HCT116 (cell line): ENCODE measurements at regions not wholly inside any gene's neighbourhood (a gene's known extent, or its start where the extent isn't known, plus 50 kb on each side); places are given as distances from the start of the nearest gene placed in this dataset.

ENCODE experiments used
- POLR2A ChIP-seq: IDR thresholded peaks from 2 replicates; pipeline ENCODE4 v1.7.0; 2011; ENCODE audit warnings: borderline replicate concordance; ENCODE audit not compliant: insufficient read depth, insufficient read length; ENCODE audit errors: extremely low read depth
- POLR2AphosphoS5 ChIP-seq: IDR thresholded peaks from 2 replicates; pipeline ENCODE4 v1.6.1; 2011; ENCODE audit warnings: mild to moderate bottlenecking, low read depth, low read length, moderate library complexity
- SP1 ChIP-seq: IDR thresholded peaks from 2 replicates; pipeline ENCODE4 v1.6.1; 2012; ENCODE audit warnings: low read depth
- TF ChIP-seq, protein P1 (sequence below), 3 experiments: fragments of 200-600 bp in 1 of 3; sonication (generic) in 1 of 3; IDR thresholded peaks in 2 of 3; conservative IDR thresholded peaks in 1 of 3; 2 replicates each; pipeline ENCODE4 v1.5.1; 2012 to 2017; ENCODE audit warnings: low read depth in 2 of 3, low read length in 2 of 3, antibody characterized with exemption in 1 of 3, borderline replicate concordance in 1 of 3, control low read depth in 1 of 3, mild to moderate bottlenecking in 1 of 3, mixed read lengths in 1 of 3, mixed run types in 1 of 3, moderate library complexity in 1 of 3; ENCODE audit not compliant: insufficient read depth in 1 of 3

DNA sequence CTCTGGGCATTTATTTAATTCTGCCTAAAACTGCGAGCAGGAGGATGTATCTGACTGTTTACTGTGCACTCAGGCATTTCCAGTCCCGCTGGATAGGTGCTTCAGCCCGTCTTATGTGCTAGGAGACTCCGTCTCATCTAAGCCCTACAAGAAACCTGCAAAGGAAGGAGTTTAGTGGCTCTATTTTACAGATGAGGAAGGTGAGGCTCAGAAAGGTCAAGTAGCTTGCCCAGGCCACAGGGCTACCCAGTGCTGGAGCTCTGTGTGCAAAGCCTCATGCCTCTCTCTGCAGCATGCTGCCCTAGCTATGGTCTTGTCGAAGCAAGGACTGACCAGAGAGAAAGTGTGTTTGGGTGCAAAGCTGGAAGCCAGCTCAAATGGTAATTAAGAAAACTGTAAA, 73.6 kb upstream of the AFF3 start:
- TF ChIP-seq POLR2A (no peak), POLR2AphosphoS5 (no peak), SP1 (no peak)
- TF ChIP-seq, protein P1, sequence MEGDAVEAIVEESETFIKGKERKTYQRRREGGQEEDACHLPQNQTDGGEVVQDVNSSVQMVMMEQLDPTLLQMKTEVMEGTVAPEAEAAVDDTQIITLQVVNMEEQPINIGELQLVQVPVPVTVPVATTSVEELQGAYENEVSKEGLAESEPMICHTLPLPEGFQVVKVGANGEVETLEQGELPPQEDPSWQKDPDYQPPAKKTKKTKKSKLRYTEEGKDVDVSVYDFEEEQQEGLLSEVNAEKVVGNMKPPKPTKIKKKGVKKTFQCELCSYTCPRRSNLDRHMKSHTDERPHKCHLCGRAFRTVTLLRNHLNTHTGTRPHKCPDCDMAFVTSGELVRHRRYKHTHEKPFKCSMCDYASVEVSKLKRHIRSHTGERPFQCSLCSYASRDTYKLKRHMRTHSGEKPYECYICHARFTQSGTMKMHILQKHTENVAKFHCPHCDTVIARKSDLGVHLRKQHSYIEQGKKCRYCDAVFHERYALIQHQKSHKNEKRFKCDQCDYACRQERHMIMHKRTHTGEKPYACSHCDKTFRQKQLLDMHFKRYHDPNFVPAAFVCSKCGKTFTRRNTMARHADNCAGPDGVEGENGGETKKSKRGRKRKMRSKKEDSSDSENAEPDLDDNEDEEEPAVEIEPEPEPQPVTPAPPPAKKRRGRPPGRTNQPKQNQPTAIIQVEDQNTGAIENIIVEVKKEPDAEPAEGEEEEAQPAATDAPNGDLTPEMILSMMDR (IDR thresholded peaks at IDR 0.05 in 2 of 3, conservative IDR thresholded peaks at IDR 0.05 in 1 of 3; ENCODE audit: borderline replicate concordance in 1 of 3, insufficient read depth in 1 of 3, low read depth in 2 of 3, low read length in 2 of 3): no peak
